GM12874 (cell line): ENCODE measurements at regions not wholly inside any gene's neighbourhood (a gene's known extent, or its start where the extent isn't known, plus 50 kb on each side); places are given as distances from the start of the nearest gene placed in this dataset.

Experiments used
- CTCF ChIP-seq: IDR thresholded peaks from 2 replicates; pipeline ENCODE4 v1.5.1; 2011; ENCODE audit warnings: low read depth, mild to moderate bottlenecking, control low read depth, low read length, moderate library complexity; ENCODE audit not compliant: insufficient read depth

GRCh38 chr3:144843099-144843498 lies 871.5 kb downstream of the DIPK2A start:
- TF ChIP-seq CTCF: no peak

GRCh38 chr3:144852999-144853398 lies 881.4 kb downstream of the DIPK2A start:
- TF ChIP-seq CTCF: no peak

GRCh38 chr3:144859161-144859560 lies 887.5 kb downstream of the DIPK2A start:
- no peak for TF ChIP-seq CTCF

GRCh38 chr3:144864646-144865045 lies 893.0 kb downstream of the DIPK2A start:
- no peak for TF ChIP-seq CTCF

GRCh38 chr3:144865948-144866347 lies 894.3 kb downstream of the DIPK2A start:
- TF ChIP-seq CTCF: no peak

- TF ChIP-seq CTCF: no peak
These were observed 894.9 kb downstream of the DIPK2A start for GRCh38 chr3:144866476-144866875.

- TF ChIP-seq CTCF: no peak
These were observed 896.9 kb downstream of the DIPK2A start for GRCh38 chr3:144868506-144868905.

- TF ChIP-seq CTCF: no peak
These were observed 901.4 kb downstream of the DIPK2A start for GRCh38 chr3:144873066-144873465.
